Caco-2 (cell line): ENCODE measurements at regions not wholly inside any gene's neighbourhood (a gene's known extent, or its start where the extent isn't known, plus 50 kb on each side); places are given as distances from the start of the nearest gene placed in this dataset.
"Not testable (repeated sequence)": the region's sequence is repeated elsewhere in the genome, so short reads cannot be mapped to it uniquely, and the experiment has no call there.

Experiments
- BruUV-seq: library from RNA; stranded (reverse); fragments of 400-500 nt; replicated peaks from 2 replicates; lab custom pipeline; 2021; lab: Mats Ljungman, UMichigan
- CTCF ChIA-PET: fragments of 300-600 bp; sonication (Branson Sonifier 250); formaldehyde crosslinking; loops from one replicate; lab custom pipeline; 2022; ENCODE audit warnings: antibody characterized with exemption; lab: Charles Lee
- POLR2A ChIA-PET: fragments of 300-600 bp; sonication (Branson Sonifier 250); formaldehyde crosslinking; loops from one replicate; lab custom pipeline; 2022; ENCODE audit warnings: antibody characterized with exemption; lab: Charles Lee
- DNase-seq, 2 experiments: peaks; one replicate each; pipeline versions ENCODE4 v3.0.0 to v3.0.0-alpha.2; 2020 to 2022
- H3K27me3 ChIP-seq: replicated peaks from 2 replicates; pipeline ENCODE4 v1.6.0; 2011; ENCODE audit warnings: low read length; ENCODE audit not compliant: control insufficient read depth, insufficient read depth
- H3K36me3 ChIP-seq: 2 replicates; pipeline ENCODE4 v1.5.1; 2011; ENCODE audit warnings: low read length; ENCODE audit not compliant: control insufficient read depth, insufficient read depth
- H3K4me1 ChIP-seq: fragments of 250-450 bp; sonication (Bioruptor Pico); 2 replicates; pipeline ENCODE4 v1.5.1; 2020; ENCODE audit warnings: mild to moderate bottlenecking
- H3K4me3 ChIP-seq: 2 replicates; pipeline ENCODE4 v1.5.1; 2011; ENCODE audit warnings: low read depth, mild to moderate bottlenecking, control low read depth, low read length
- H3K9me3 ChIP-seq: fragments of 250-450 bp; sonication (Bioruptor Pico); 2 replicates; pipeline ENCODE4 v1.5.1; 2020; ENCODE audit warnings: mild to moderate bottlenecking, moderate library complexity
- H3K27ac Mint-ChIP-seq: one replicate; pipeline ENCODE4 v1.8.0; 2022; ENCODE audit warnings: mixed read lengths; ENCODE audit not compliant: unreplicated experiment
- H3K27me3 Mint-ChIP-seq: one replicate; pipeline ENCODE4 v1.8.0; 2022; ENCODE audit warnings: mixed read lengths; ENCODE audit not compliant: insufficient read depth, unreplicated experiment
- H3K36me3 Mint-ChIP-seq: one replicate; pipeline ENCODE4 v1.8.0; 2022; ENCODE audit warnings: mild to moderate bottlenecking, mixed read lengths; ENCODE audit not compliant: insufficient read depth, unreplicated experiment
- H3K4me1 Mint-ChIP-seq: one replicate; pipeline ENCODE4 v1.8.0; 2022; ENCODE audit warnings: low read depth, mixed read lengths; ENCODE audit not compliant: unreplicated experiment
- H3K4me3 Mint-ChIP-seq: one replicate; pipeline ENCODE4 v1.8.0; 2022; ENCODE audit warnings: mild to moderate bottlenecking, moderate library complexity, mixed read lengths; ENCODE audit not compliant: unreplicated experiment
- H3K9me3 Mint-ChIP-seq: one replicate; pipeline ENCODE4 v1.8.0; 2022; ENCODE audit warnings: mixed read lengths; ENCODE audit not compliant: unreplicated experiment
- CTCF ChIP-seq, 2 experiments: fragments of 200-600 bp in 1 of 2; IDR thresholded peaks; 1 replicate in 1 of 2; 2 replicates in 1 of 2; pipeline versions ENCODE4 v1.5.1 to v1.8.0; 2011 to 2022; ENCODE audit warnings: antibody characterized with exemption in 1 of 2, control low read depth in 1 of 2, inconsistent platforms in 1 of 2, low read depth in 1 of 2, low read length in 1 of 2, mild to moderate bottlenecking in 1 of 2, moderate library complexity in 1 of 2; ENCODE audit not compliant: insufficient read depth in 1 of 2, severe bottlenecking in 1 of 2, unreplicated experiment in 1 of 2
- intact Hi-C: fragments of 100-400 bp; cut with micrococcal nuclease; formaldehyde crosslinking; loops from one replicate; pipeline ENCODE4 v1.10.0; 2022; ENCODE audit not compliant: unreplicated experiment

GRCh38 chr13:50174630-50175029 lies 159.4 kb downstream of the KCNRG start:
- Histone ChIP-seq H3K4me1 (no peaks in the 10 kb centered on the region), H3K9me3 (no peaks in the 10 kb centered on the region), H3K36me3 (no peaks in the 10 kb centered on the region), H3K27me3 (no peaks in the 10 kb centered on the region), H3K4me3 (no peak overlapping the region)
- ChIA-PET CTCF (no interaction called here), POLR2A (no interaction called here)
- intact Hi-C loops = loop anchor here (5.0 to 10.0 kb wide), 3 partner anchors 90 to 628 kb away; no protein-coding TSS in a partner anchor
- no peak for TF ChIP-seq CTCF (IDR thresholded peaks at IDR 0.05; ENCODE audit: insufficient read depth in 1 of 2, low read depth in 1 of 2, low read length in 1 of 2, severe bottlenecking in 1 of 2, unreplicated experiment in 1 of 2)
- Mint-ChIP-seq H3K27ac (no peak overlapping the region), H3K4me3 (no peak overlapping the region), H3K9me3 (no peaks in the 10 kb centered on the region), H3K27me3 (no peaks in the 10 kb centered on the region), H3K36me3 (no peaks in the 10 kb centered on the region), H3K4me1 (no peaks in the 10 kb centered on the region)
- no TSS peak for BruUV-seq
- DNase-seq = no peak

GRCh38 chr13:50179977-50180376 lies 164.7 kb downstream of the KCNRG start:
- Mint-ChIP-seq H3K36me3 (no peaks in the 10 kb centered on the region), H3K4me3 (no peak overlapping the region), H3K9me3 (no peaks in the 10 kb centered on the region), H3K27me3 (no peaks in the 10 kb centered on the region), H3K27ac (no peak overlapping the region), H3K4me1 (no peaks in the 10 kb centered on the region)
- Histone ChIP-seq H3K4me1 (no peaks in the 10 kb centered on the region), H3K9me3 (no peaks in the 10 kb centered on the region), H3K36me3 (no peaks in the 10 kb centered on the region), H3K4me3 (no peak overlapping the region), H3K27me3 (no peaks in the 10 kb centered on the region)
- ChIA-PET POLR2A (interaction anchor here (0.6 kb wide), 1 partner anchor 60 kb away, joined by 8 read pairs; no protein-coding TSS in a partner anchor), CTCF (no interaction called here)
- intact Hi-C loops = loop anchor here (10.0 kb wide), 1 partner anchor 95 kb away; no protein-coding TSS in a partner anchor
- DNase-seq = no peak
- TF ChIP-seq CTCF (IDR thresholded peaks at IDR 0.05; ENCODE audit: insufficient read depth in 1 of 2, low read depth in 1 of 2, low read length in 1 of 2, severe bottlenecking in 1 of 2, unreplicated experiment in 1 of 2) = no peak
- no TSS peak for BruUV-seq

- Histone ChIP-seq H3K4me3 (peak overlapping the region; percentile 42), H3K4me1 (peaks cover 19% of the 10 kb centered on the region)
- H3K4me1 Mint-ChIP-seq, BruUV-seq, H3K36me3 Mint-ChIP-seq, CTCF ChIA-PET, H3K36me3 ChIP-seq, H3K9me3 ChIP-seq, POLR2A ChIA-PET, H3K9me3 Mint-ChIP-seq, H3K27me3 ChIP-seq, H3K27me3 Mint-ChIP-seq: not testable (repeated sequence)
- H3K27ac Mint-ChIP-seq = peak overlapping the region; percentile 81
- peak overlapping the region; percentile 75 for H3K4me3 Mint-ChIP-seq
- intact Hi-C loops = loop anchor here (5.0 kb wide), 2 partner anchors 61 to 151 kb away; no protein-coding TSS in a partner anchor
- DNase-seq = peak in 1 of 2 experiments; percentile 16
Observed at GRCh38 chr13:50185769-50186763, 170.8 kb downstream of the KCNRG start.
